ENCODE measurements at regions not wholly inside any gene's neighbourhood (a gene's known extent, or its start where the extent isn't known, plus 50 kb on each side); places are given as distances from the start of the nearest gene placed in this dataset.

DNA sequence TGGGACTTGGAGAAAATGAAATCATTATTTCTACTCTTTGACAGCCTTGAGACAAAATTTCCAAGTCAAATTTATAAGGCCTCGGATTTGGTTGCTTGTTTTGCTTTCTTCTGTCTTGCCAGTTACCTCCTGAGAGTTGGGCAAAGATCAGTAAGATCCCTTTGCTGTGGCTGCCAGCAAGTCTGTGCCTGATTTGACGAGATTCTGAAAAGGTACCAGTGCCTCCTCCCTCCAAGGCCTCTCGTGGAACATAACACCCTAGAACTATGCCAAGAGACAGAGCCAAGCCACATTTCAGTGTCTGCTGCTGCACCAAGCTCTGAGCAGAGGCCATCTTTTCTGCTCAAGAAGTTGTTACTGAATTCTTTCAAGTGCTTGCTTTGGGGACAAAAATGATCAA is 61.0 kb downstream of the GTPBP8 start:
- DNase-seq = no peak

DNA sequence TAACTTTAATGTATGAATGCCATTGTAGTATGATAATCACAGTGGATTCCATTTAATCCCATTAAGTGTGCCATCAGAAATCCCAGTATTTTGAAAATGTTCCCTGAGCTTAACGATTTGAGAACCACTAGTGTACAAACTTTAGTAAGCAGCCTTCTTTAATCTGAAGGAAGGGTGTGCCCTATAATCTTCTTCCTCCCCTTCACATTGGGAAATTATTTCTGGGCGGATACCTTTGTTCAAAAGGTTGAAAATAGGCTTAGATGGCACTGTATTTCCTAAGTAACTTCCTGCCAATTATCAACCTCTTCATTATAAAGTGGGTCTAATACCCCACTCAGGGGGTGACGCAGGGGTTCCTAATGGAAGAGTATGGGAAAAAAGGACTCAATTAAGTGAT is 62.4 kb downstream of the GTPBP8 start:
- DNase-seq = no peak

DNA sequence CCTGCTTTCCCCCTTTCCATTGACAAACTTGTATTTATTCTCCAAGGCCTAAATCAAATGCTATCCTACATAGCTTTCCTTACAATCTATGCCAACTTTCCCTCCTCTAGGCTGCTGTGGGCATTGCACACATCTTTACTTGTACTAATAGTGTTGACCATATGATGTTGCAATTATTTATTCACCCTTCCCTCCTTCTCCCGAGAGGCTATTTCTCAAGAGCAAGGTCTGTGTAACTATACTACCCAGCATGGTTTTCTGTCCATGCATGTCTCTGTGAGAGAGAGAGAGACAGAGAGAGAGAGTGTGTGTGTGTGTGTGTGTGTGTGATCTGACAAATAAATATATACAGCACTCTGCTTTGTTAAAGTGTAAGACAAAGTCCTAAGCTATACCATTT is 63.8 kb downstream of the GTPBP8 start:
- DNase-seq = no peak

DNA sequence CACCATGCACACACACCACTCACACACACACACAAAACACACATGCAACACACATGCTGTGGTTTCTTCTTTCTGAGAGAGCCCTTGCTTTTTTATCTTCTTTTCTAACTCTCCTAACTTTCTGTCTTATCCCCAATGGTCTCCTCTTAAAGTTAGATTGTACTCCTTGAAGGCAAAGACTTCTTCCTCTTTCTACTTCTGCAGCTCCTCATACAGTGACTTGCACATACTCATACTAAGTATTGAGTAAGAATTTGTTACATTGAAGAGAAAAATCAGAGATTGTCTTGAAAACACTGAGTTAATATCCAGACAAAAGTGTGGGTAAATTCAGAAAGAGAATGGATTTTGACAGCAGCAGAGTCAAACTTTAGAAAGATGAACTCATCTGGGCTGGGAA is 64.4 kb downstream of the GTPBP8 start:
- DNase-seq = no peak

DNA sequence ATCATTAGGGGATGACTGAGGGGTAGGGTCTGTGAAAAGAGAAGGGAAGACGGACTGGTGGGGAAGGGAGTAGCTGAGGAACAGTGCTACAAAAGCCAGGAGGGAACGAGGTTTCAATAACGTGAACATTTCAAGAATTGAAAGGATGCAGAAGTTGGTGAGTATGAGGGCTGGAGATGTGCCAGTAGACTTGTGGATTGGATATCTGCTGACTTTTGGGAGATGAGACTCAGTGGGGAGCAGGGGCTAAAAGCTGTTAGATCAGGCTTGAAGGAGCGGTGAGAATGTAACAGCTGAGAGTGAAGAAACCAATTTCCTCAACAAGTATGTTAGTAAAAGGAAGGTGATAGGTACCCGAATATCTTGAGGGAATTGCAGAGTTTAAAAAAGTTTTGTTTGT is 65.2 kb downstream of the GTPBP8 start:
- DNase-seq = no peak

DNA sequence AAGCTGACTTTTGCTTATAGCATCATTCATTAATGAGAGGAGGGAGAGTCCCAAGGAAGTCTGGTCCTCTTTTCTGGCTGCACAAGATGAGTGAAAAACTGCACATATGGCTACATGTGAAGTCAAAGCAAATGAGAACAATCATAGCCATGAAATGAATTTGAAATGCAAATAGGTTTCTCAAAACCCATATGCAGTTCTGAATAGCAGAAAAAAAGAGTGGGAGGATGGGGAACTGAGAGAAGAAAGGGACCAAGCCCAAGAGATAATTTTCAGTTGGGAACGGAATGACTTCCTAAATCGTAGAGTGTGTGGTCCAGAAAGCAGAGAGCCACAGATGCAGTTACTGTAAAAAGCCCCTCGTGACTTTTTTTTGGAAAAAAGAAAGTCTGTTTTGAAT is 66.3 kb downstream of the GTPBP8 start:
- DNase-seq = no peak

DNA sequence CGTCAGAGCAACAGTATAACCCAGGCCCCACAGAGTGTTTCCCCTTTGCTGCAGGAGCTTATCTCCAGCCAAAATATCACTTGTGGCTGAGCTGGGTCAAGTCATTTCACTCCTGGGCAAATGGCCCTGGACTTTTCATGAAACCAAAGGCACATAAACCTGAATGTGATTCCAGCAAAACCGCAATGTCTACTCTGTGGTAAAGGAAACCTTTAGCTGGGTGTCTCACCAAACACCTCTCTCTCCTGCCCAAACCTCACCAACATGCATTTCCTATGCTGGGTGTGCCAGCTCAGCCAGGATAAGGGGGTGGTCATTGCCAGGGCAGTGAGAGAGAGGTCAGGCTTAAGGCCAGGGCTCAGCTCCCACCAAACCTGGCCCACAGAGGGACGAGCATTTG is 67.4 kb downstream of the GTPBP8 start:
- no peak for DNase-seq

DNA sequence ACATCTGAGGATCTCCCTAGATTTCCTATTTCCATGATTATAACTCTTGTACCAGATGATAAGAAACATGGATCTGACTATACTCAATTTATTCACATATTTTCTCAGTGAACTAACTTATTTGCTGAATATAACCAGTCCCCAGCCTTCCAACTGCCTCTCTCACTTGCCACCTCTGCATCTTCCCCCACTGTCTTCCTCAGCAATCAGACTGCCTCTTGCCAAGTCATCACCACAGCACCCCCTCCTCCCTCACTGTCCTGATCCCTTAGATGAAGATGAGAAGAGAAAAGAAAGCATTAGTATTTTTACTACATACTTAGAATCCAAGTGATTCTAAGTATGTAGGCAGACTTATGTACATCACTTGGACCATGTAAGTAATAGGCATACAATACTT is 71.9 kb downstream of the GTPBP8 start:
- DNase-seq = no peak

DNA sequence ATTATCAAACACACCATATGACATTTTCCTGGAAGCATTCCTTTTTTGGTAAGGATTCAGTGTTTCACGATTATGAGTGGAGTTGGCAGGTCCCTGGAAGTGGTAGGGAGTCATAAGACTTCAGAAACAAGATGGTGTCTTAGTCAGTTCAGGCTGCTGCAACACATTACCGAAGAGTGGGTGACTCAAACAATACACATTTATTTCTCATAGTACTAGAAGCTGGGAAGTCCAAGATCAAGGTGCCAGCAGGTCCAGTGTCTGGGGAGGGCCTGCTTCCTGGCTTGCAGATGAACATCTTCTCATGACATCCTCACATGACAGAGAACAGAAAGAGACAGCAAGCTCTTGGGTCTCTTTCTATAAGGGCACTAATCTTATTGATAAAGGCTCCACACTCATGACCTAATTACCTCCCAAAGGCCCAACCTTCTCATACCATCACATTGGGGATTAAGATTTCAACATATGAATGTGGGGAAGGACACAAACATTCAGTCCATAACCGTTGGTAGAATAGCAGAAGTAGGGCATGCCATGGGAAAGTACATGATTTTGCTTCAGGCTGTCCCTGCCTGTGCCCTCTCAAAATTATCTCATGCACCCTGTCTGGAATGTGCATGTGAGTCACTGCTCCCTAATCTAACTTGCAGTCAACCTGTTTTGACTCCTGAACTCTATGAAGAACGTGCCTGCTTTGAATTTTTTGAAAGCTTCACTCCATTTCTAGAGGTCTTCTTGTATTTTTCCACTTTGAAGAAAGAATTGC is 72.5 kb downstream of the GTPBP8 start:
- DNase-seq = no peak

DNA sequence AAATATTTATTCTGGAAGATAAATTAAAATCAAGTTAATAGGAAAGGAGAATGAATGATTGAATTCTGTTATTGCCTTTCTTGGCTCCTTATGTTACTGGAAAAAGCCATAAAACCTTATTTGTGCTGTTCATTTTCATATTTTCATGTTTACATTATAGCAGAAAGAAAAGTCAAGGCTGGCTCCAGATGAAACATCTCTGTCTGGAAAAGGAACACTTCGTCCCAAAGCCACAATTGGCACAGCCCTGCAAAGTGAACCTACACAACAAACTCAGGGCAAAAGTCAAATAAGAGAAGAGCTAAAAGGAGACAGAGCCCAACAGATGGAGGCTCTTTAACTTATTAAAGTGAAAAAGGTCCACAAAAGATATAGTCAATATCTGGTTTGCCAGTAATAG is 73.4 kb downstream of the GTPBP8 start:
- DNase-seq = no peak

DNA sequence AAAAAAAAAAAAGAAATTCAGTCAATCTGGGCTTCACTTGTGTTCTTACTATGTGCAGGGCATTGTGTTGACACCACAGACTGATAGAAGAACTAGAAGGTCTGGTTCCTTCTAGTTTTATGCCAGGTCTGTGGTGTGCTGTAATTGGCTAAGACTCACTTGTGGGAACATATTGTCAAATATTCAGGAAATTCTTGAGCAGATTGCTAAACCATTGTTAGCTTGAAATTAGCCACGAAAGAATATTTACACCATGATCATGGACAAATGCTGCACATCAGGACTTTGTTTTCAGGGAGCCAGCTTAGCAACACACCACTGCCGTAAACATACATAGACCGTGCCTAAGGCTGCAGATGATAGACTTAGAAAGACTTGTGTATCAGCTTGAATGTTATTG is 74.6 kb downstream of the GTPBP8 start:
- no peak for DNase-seq

DNA sequence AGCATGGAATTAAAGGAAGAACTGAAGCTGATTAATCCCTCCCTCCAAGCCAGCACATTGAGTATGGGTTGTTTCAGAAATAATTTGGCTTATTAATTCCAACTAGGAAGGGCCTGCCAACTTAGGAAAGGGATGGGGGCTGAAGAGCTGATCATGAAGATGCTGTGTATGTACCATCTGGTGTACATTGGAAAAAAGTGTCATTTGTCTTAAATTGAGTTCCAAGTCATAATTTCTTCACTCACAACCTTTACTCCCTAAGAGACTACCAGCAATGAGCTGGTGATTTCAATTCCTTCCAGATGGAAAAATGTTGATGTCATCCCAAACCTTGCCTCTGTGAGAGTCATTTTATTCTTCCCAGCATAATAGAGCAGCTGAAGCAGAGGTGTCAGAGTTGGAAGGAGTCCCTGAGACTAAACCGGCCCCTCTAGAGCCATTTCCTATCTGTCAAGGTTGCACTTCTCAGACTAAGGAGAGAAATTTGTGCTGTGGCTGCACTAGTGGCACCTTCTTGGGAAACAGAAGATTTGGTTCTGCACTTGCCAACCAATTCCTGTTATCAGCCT is 79.4 kb downstream of the GTPBP8 start:
- DNase-seq = no peak

DNA sequence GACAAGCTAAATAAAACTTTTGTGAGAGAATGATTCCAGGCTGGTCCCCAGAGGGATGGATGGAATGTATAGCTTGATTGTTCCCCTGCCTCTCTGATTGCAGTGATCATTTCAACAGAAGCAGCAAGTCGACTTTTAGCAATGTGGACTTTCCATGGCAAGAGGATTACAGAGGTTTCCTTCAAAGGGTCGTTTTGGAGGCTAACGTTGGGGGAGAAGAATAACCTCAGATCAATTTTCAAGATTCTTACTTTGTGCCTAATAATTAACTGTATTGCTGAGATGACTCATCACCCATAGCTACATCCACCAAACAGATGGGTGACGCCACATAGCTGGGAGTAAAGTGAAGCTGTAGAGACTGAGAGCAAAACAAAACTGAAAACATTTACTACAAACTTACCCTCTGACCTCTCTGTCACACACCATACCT is 79.9 kb downstream of the GTPBP8 start:
- no peak for DNase-seq

DNA sequence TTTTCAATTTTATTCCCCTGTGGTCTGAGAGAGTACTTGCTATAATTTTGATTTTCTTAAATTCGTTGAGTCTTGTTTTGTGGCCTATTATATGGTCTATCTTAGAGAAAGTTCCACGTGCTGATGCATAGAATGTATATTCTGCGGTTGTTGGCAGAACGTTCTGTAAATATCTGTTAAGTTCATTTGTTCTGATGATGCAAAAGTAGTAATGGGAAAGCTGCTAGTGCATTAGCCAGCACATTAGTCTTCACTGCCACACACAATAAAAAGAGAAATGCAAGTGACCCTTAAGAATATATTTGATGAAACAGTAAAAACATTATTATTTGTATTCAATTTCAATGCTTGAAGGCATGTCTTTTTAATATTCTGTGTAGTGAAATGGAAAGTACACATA is 84.8 kb downstream of the GTPBP8 start:
- DNase-seq = no peak

DNA sequence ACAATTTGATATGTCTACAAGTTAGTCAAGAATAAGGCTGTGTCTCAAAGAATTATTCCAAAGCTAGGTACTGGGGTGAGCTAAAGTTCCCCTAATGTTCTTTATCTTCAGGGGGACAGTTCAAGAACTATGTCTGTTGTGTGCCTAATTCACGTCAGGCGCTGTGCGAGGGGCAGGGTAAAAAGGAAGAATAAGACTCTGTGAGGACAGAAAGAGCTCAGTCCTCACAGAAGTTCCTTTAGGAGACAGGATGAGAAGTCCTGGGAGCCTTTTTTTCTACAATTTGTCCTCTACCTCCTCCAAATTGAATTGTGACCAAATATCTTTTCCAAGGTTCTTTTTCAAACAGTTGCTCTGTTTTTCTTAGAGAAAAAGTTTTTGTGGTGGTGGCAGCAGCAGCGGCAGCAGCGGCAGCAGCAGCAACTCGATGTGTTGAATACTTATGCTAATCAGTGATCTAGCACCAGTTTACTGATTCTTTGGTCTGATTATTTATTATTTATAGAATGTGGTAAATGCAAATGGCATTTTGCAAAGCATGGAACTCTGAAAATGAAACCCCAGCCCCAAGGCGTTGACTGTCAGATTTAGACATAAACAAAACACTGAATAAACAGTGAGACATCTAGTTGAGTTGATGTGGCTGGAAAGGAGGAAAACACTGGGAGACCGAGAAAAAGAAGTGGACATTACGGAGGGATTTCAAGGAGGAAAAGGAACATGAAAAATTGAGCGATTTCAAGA is 88.6 kb downstream of the GTPBP8 start:
- DNase-seq = no peak

DNA sequence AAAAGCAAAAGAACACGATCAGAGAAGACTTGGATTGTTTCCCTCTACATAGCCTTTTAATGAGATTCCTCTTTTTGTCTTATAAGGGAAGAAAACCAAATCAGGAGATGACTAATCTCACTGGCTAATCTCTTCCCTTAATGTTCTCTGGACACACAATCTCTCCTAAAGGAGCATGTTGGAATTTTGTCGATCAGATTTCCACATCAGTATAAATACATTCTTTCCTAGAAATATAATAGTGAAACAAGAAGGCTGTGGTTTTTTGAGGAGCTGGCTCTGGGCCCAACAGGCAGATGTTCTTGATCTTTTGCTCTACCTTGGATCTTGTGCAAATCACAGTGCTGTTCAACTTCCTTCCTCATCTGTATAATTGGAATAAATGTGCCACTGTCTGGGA is 94.0 kb downstream of the GTPBP8 start:
- DNase-seq = no peak

DNA sequence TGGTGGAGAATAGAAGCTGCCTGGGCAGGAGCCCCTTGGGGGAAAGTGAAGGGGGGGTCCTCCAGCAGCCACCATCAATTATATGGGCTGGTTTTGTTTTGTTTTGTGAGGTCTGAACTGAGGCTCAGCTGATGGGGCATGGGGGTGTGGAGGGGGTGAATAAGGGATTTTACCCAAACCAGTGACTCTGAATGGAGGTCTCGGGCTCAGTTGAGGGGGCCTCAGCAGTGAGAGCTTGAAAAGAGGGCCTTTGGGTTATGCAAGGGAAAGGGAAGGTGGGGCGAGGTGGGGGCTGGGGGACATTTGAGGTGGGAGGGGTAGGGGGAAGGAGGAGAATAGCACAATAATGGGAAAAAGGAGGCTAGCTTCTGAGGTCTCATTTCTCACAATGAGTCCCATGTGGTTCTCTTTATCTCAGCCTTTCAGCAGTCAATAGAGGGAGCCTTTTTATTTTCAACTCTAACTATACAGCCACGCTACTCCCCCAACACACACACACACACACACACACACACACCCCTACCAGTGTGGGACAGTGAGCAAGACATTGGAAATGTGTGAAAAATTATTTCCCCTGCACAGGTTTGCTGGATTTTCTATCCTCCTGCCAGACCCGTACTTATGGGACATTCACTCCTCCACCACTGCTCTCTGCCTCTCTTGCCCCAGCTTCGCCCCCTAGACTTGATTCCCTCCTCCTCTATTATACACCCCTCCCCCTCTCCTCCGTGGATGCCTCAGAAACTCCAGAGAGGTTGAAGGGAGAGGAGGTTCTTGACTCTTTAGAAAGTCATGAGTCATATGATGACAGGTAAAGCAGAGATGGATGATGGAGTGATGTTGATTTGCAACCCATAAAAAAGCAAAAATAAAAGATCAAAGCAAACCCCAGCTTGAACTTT is 96.0 kb downstream of the GTPBP8 start:
- DNase-seq = no peak

DNA sequence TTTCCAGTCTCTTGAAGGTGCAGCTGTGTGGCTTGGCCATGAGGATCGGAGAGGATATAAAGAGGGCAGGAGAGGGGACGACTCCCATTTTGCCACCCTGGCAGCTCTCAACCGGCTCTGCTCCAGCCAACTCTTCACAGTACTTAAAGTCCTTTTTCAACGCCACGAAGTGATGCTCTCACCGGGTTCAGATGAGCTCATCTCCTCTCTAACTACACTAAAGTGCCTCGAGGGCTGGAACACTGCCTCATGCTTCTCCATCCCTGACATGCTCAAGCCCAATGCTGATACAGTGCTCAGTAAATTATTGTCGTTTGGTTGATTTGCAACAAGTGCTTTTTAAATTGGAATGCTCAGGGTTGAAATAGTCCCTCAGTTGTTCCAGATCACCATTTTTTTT is 97.8 kb downstream of the GTPBP8 start:
- no peak for DNase-seq

DNA sequence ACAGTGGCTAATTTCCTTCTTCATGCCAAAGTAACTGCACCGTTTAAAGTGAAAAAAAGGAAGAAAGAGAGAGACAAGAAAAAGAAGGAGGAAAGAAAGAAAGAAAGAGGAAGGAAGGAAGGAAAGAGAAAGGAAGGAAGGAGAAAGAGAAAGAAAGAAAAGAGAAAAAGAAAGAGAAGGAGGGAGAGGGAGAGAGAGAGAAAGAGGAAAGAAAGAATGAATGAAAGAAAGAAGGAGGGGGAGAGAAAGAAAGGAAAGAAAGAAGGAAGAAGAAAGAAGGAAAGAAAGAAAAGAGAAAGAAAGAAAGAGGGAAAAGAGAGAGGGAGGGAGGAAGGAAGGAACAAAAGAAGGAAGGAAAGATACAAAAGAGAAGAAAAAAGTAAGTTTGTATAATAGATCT is 100.6 kb downstream of the GTPBP8 start:
- DNase-seq = no peak

DNA sequence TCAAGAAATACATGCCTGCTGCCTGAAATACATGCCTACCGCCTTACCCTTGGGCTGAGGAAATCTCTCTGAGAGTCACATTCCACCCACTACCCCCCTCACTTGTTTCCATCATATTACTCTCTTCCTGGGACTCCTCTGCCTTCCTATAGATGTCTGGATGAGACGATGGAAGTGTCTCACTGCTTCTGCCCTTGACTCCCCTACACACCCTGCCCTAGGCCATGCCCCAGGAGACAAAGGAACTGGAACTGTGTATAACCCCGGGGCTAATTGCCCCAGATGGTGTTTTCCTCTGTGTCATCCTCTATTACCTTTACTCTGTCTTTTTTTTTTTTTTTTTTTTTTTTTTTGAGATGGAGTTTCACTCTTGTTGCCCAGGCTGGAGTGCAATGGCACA is 102.0 kb downstream of the GTPBP8 start:
- DNase-seq = no peak

DNA sequence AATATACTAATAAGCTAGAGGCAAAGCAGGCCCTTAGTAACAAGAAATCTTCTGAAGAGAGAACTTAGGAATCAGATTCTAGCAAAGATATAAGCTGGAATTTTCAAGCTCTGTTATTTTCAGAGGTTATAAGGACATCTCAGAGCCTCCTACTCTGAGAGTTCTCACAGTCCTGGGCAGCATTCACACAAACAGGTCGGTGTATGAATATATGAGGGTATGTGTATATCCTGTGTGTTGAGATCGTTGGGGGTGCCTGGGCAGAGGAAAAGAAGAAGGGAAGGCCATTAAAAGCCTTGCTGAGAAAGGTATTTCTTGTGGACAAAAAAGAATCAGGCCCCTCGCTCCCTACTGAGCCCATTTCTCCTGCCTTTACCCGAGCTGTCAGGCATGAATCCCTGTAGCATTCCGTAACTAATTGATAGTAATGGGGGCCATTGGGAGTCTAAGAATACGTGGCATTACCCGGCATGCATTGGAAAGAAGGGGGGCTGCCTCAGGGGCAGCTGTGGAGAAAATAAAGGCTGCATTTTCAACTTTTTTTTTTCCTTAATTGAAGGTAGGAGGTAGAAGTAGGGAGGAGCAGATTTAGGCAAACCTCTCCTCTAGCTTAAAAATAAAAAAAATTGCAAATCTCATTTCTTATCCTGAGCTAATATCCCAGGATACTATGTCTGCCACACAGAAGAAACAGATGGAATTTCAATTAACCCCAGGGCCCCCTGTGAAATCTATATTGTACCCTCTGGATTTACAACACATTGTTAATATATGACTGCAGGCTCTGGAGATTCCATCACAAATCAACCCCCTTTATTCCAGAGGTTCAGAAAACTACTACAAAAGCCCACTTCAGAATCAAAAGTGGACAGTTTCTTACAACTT is 103.8 kb downstream of the GTPBP8 start:
- no peak for DNase-seq

DNA sequence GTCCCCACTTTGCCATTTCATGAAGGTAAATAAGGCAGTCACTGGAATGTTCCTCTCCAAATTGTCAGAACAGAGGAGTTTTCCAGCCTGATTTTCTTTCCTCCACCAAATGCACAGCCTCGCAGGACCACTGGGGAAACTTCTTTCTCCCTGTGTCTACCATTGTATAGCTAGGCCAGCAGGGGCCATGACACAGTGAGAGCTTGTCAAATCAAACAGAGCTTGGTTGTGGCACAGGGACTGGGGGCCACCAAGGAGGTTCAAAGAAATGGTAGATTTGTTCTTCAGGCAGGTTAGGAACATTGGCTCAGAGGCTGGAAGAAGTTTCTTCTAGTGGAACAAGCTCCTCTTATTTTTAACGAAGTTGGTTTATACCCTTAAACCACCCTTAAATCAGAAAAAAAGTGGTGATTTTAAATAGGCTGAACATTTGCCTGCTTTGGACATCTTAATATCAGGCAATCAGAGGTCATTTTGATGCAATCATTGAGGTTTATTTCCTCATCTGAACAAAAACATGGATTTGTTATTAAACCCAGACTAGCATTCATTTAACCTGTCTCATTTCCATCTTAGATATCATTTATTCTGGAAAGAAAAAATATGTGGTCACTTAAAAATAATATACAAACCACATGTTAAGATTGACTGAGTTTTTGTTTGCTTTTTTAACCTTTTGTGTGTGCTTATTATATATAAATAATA is 105.6 kb downstream of the GTPBP8 start:
- DNase-seq = no peak
